H1 (cell line): ENCODE measurements at regions not wholly inside any gene's neighbourhood (a gene's known extent, or its start where the extent isn't known, plus 50 kb on each side); places are given as distances from the start of the nearest gene placed in this dataset.

ENCODE experiments used
- ATF3 ChIP-seq: IDR thresholded peaks from 2 replicates; pipeline ENCODE4 v1.6.1; 2011; ENCODE audit warnings: low read depth, mild to moderate bottlenecking, low read length; ENCODE audit not compliant: insufficient read depth
- BACH1 ChIP-seq: IDR thresholded peaks from 2 replicates; pipeline ENCODE4 v1.6.1; 2012; ENCODE audit warnings: low read length, improper control_type of control experiment
- TBP ChIP-seq: IDR thresholded peaks from 2 replicates; pipeline ENCODE4 v1.6.1; 2011; ENCODE audit warnings: low read depth, low read length, improper control_type of control experiment
- YY1 ChIP-seq: IDR thresholded peaks from 2 replicates; pipeline ENCODE4 v1.6.1; 2011; ENCODE audit warnings: low read depth, mild to moderate bottlenecking, low read length

GRCh38 chr2:84084856-84085255 lies 374.2 kb downstream of the SUCLG1 start (continued):
- TF ChIP-seq TBP: no peak
- TF ChIP-seq YY1: no peak
- TF ChIP-seq BACH1: no peak
- no peak for TF ChIP-seq ATF3
